Ammon's horn (tissue), 1 donor: ENCODE measurements at regions not wholly inside any gene's neighbourhood (a gene's known extent, or its start where the extent isn't known, plus 50 kb on each side); places are given as distances from the start of the nearest gene placed in this dataset.
A peak's percentile ranks its signal among the peaks of the same experiment; 100 is the strongest.
"Not testable (repeated sequence)": the region's sequence is repeated elsewhere in the genome, so short reads cannot be mapped to it uniquely, and the experiment has no call there.

Experiments used
- DNase-seq: peaks from one replicate; pipeline ENCODE4 v3.0.0-alpha.2; 2016; ENCODE audit warnings: low spot score

- DNase-seq = no peak
These were observed 53.8 kb upstream of the C2CD4B start for GRCh38 chr15:62218841-62219240.

- DNase-seq = no peak
These were observed 54.7 kb upstream of the C2CD4B start for GRCh38 chr15:62219799-62220198.

DNA sequence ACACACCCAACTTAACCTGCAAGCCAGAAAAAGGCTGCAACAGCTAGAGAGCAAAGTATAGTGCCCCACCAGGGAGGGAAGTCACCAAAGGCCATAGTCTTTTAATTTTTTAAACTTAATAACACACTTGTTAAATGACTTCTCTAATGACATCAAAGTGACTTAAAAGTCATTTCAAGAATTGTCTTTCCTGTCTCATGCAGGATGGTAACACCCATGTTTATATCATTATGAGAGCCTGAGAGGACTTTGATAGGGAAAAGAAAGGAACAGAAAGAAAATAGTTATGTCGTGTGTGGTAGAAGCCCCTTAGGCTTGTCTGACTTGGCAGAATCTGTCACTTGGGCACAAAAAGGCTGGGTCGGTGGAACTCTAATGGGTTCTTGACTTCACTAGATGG lies 57.9 kb upstream of the C2CD4B start:
- no peak for DNase-seq

- DNase-seq = no peak
These were observed 63.5 kb upstream of the C2CD4B start for GRCh38 chr15:62228604-62229003.

DNA sequence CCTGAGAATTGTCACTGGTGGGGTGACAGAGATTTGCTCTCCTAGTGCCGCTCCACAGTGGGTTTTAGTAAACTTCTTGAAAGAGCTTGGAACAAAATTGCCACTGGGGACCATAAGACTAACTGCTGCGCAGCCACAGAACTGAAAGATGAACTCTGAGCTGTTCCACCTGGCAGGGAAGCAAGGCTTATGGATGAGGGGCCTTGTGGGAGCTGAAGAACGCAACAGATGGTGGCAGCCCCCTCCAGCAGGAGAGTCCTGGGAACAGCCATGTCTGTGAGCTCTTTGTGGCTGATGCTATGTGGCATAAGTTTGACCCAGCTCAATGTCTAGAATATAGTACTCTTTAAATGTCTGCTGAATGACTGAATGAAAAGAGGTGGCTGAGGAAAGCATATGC lies 66.8 kb upstream of the C2CD4B start:
- DNase-seq = no peak

DNA sequence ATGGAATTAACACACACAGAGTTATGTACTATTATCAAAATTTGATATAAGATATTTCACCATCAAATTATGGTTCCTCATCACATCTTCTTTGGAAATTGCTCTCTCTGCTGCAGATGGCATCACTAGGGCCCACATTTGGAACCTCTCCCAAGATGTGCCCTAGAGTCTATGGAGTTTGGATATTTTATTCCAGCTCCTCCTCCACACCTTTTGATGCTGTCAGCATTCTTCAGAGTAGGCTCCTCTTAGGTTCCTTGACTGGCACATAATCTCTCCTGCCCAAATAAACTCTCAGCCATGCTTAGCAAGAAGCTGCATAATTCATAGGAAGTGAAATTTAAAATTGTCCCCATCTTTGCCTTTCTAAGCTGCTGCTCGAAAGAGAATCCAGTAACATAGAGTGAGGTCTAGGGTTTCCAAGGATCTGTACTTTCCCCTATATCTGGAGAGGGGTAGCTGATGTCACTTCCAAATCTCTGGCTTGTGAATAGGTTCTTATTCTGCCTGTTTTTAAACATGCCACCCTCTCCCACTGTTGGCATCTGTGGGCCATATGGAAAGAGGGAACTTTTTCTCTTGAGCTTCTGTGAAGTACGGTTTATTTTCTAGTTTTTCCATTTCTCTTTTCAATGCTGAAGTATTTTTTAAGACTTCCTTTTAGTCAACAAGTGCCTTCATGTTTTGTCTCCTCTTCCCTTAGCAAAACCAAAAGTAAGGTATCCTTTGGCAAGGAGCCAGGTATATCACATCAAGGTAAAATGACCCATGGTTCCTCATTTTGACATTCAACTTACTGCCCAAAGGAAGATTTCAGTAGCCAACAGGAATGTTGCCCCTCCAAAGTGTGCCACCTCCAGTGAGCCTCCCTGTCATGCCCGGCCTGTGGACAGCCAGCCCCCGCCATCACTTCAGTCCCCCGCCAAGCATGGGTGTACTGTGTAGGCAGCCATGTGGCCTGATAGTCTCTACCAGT lies 75.3 kb upstream of the C2CD4B start:
- peak; percentile 24 for DNase-seq

GRCh38 chr15:62241135-62241770 lies 76.2 kb upstream of the C2CD4B start:
- DNase-seq = no peak

DNA sequence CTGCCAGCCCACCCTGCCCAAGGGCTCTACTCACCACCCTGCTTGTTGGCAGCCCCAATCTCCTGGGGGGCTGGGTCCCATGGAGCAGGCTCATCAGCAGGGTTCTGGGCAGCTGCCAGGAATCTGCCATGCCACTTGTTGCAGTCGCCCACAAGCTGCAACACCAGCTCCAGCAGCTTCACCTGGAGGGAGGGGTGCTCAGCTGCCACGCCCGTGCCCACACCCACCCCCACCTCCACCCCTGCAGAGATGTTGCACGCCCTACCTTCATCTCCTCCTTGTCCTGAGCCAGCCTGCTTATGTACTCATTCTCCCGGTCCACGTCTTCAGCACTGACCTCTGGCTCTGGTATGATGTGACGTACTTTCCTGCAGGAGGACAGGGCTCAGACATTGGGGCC lies 77.9 kb upstream of the C2CD4B start:
- no peak for DNase-seq

GRCh38 chr15:62244762-62245161 lies 79.7 kb upstream of the C2CD4B start:
- no peak for DNase-seq

DNA sequence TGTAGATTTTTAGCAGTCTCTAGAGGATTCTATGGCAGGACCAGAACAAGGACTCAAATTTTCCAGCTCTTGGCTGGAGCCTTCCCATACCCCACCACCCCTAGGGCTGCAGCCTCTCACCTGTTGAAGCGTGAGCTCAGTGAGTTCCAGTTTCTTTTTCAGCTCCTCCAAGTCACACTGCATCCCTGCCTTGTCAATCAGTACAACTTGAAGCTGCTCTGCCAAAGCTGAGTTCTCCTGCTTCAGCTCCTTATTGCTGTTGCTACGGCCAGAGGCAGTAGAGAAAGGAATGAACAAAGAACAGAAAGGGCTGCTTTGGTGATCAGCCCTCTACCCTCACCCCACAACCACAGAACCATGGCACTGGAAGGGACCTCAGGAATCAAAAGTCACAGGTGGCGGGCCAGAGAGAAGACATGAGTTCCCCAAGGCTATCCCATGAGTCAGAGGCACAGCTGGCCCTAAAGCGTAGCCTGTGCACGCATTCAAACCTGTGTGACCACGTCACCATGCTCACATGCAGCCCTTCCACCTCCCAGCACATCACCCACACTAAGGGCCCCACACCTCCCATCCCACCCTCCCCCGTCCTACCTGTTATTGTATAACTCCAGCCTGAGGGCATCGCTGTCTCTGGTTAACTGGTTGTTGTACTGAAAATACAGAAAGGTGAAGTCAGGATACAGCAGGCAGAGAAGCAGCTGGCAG lies 83.3 kb upstream of the C2CD4B start:
- DNase-seq = no peak

GRCh38 chr15:62249501-62249900 lies 84.4 kb upstream of the C2CD4B start:
- no peak for DNase-seq

- DNase-seq = no peak
These were observed 85.1 kb upstream of the C2CD4B start for GRCh38 chr15:62250186-62250585.

DNA sequence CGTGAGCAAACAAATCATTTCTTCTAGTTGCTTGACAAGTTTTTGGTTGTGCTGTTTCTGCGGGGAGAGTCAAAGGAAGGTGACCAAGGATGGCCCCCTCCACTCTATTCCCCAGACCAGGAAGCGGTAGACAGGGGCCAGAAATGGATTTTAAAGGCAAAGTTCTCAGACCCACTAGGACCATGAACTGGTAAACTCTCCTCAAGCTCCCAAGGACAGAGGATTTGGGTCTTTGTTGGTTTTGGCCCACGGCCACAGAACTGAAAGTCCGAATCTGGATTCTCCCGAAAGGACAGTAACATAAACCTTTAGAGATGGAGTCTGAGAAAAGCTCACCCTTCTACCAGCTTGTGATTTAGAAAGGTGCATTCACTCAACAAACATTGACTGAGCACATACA lies 85.9 kb upstream of the C2CD4B start:
- no peak for DNase-seq

- DNase-seq = no peak
These were observed 88.2 kb upstream of the C2CD4B start for GRCh38 chr15:62253294-62253693.

GRCh38 chr15:62254137-62254934 lies 89.3 kb upstream of the C2CD4B start:
- no peak for DNase-seq

DNA sequence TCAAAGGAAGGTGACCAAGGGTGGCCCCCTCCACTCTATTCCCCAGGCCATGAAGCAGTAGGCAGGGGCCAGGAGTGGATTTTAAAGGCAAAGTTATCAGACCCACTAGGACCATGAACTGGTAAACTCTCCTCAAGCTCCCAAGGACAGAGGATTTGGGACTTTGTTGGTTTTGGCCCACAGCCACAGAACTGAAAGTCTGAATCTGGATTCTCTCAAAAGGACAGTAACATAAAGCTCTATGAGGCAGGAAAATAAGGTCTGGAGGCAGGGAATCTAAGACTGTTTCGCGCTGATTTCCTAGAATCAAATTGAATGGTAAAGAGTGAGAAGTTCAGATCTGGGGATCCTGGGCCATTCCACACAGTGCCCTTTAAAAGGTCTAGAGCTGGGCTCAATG lies 91.3 kb upstream of the C2CD4B start:
- not testable (repeated sequence) for DNase-seq

DNA sequence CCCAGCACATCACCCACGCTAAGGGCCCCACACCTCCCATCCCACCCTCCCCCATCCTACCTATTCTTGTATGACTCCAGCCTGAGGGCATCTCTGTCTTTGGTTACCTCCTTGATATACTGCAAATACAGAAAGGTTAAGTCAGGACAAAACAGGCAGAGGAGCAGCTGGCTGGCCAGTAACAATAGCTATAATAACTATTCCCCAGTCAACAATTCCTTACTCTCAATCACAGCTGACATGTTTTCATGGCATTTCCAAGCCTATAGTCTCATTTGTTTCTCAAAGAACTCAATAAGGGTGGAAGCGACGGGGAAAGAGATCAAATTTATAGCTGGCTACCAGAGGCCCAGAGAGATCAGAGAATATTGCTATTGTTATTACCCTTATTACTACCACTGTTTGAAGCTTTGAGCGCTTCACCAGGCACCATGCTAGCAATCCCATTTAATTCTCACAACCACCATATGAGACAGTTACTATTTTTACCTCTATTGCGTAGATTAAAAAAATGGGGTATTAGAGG lies 93.0 kb upstream of the C2CD4B start:
- no peak for DNase-seq

DNA sequence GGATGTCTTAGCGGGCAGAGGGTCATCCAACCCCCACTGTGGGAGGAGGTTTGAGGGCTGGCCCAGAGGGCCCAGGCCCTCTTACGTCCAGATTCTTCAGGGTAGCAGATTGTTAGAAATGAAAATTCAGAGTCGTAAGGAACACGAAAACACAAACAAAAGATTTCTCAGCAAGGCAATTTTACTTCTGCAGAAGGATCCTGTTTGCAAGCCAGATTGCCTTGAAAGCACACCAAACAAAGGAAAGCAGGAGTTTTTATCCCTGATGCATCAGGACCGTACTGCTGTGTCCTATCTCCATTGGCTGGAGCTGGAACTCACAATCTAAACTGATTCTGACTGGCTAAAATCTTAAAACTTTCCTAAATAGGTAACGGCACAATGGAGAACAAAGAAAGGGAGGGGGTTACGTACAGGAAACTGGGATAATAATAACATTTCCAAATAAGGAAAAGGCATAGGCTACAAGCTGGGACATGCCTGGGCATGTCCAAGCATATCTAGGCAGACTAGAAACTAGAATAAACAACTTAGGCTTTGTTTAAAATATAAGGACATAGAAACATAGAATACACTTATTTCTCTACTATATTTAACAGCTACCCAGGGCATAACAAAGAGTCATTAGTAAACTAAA lies 97.3 kb upstream of the C2CD4B start:
- no peak for DNase-seq

DNA sequence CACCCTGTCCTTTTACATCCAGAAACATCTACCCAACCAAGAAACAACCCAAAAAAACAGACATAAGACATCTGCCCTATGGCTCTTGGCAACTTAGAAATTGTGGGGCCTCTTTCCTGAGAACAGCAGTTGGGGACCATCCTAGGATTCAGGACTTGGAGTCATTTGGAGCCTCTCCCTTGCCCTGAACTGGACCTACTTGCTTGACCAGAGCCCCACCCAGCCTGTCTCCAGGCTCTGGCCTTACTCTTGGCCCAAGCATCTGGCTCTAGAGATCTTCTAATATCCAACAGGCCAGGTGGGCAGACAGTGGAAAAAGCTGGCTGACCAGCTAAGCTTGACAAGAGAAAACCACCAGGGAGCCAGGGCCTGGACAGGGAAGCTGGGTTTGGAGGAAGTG lies 99.1 kb upstream of the C2CD4B start:
- no peak for DNase-seq

DNA sequence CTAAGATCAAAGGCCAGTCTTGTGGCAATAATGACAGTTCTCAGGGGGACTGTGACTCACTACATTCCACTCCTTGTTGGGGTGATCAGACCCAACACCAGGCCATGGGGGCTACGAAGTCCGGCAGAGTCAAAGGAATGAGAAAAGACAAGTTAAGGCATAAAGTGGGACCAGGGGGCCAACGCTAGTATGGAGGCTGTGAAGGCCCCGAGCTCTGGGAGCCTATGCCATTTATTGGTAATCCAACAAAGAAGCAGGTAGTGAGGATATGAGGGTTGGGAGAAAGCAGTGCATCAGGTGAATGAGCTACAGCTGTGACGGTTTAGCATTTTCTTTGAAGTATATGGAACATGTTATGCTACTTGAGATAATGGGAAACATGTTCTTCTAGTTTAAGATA lies 104.4 kb upstream of the C2CD4B start:
- no peak for DNase-seq

DNA sequence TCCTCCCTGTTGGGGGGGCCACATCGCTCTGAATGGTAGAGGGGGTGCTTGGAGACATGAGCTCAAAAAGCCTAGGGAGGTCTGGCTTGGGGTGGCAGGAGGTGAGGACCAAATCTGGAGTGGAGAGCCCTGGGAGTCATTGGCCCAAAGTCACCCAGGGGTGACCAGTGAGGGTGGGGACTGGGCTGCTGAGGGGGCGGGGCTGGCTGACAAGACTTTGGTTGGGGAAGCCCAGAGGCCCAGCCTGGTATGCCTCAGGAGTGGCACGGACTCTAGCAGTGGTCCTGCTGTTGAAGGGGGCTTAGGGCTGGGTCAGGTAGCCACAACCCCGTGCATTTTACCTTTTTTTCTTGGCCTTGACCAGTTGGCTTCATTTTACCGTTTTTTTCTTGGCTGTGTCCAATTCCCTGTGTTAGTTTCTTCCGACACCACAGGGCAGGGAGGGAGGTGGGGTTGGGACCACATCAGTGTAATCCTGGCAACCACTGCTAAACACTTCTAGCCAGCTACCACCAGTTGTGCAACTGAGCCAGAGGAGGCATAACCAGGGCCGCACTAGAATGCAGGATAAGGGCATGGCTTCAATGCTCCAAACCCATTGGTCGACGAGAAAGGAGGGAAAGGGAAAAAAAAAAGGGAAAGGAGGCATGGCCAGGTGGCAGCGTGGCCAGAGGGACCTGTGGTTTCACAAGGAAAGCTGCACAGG lies 105.3 kb upstream of the C2CD4B start:
- DNase-seq = no peak
